HG02884 (cell line): ENCODE measurements at regions not wholly inside any gene's neighbourhood (a gene's known extent, or its start where the extent isn't known, plus 50 kb on each side); places are given as distances from the start of the nearest gene placed in this dataset.
"Not testable (repeated sequence)": the region's sequence is repeated elsewhere in the genome, so short reads cannot be mapped to it uniquely, and the experiment has no call there.

ENCODE experiments used
- ATAC-seq: cut with Tn5 transposase; IDR thresholded peaks from one replicate; pipeline ENCODE4 v1.9.1; 2021; ENCODE audit warnings: mild to moderate bottlenecking, moderate library complexity; ENCODE audit not compliant: unreplicated experiment

GRCh38 chr10:123375097-123375496 lies 220.9 kb downstream of the BUB3 start:
- no peak for ATAC-seq

- ATAC-seq, result no peak
These were observed 221.5 kb downstream of the BUB3 start for GRCh38 chr10:123375738-123376137.

GRCh38 chr10:123377883-123378282 lies 223.7 kb downstream of the BUB3 start:
- ATAC-seq, result no peak

- ATAC-seq, result no peak
These were observed 224.1 kb downstream of the BUB3 start for GRCh38 chr10:123378302-123378701.

GRCh38 chr10:123379156-123379555 lies 225.0 kb downstream of the BUB3 start:
- ATAC-seq, result no peak

- no peak for ATAC-seq
These were observed 226.4 kb downstream of the BUB3 start for GRCh38 chr10:123380491-123381085.

- ATAC-seq, result no peak
These were observed 227.0 kb downstream of the BUB3 start for GRCh38 chr10:123381224-123381623.

GRCh38 chr10:123382491-123382890 lies 228.3 kb downstream of the BUB3 start:
- ATAC-seq, result no peak

GRCh38 chr10:123385508-123386080 lies 231.4 kb downstream of the BUB3 start:
- no peak for ATAC-seq

- ATAC-seq, result no peak
These were observed 235.3 kb downstream of the BUB3 start for GRCh38 chr10:123389520-123389919.

- ATAC-seq, result no peak
These were observed 236.1 kb downstream of the BUB3 start for GRCh38 chr10:123390332-123390731.

- no peak for ATAC-seq
These were observed 236.7 kb downstream of the BUB3 start for GRCh38 chr10:123390874-123391273.

GRCh38 chr10:123391275-123392028 lies 237.2 kb downstream of the BUB3 start:
- peak; percentile 21 for ATAC-seq

- peak; percentile 81 for ATAC-seq
These were observed 238.2 kb downstream of the BUB3 start for GRCh38 chr10:123392182-123392963.

- no peak for ATAC-seq
These were observed 239.0 kb downstream of the BUB3 start for GRCh38 chr10:123393170-123393569.

- ATAC-seq, result no peak
These were observed 240.2 kb downstream of the BUB3 start for GRCh38 chr10:123394382-123394781.

GRCh38 chr10:123395234-123395633 lies 241.0 kb downstream of the BUB3 start:
- not testable (repeated sequence) for ATAC-seq

GRCh38 chr10:123395906-123396305 lies 241.7 kb downstream of the BUB3 start:
- ATAC-seq, result no peak

GRCh38 chr10:123398180-123398591 lies 244.0 kb downstream of the BUB3 start:
- ATAC-seq, result peak; percentile 68

GRCh38 chr10:123398756-123399155 lies 244.6 kb downstream of the BUB3 start:
- no peak for ATAC-seq

GRCh38 chr10:123399276-123399839 lies 245.2 kb downstream of the BUB3 start:
- ATAC-seq, result no peak
